ENCODE measurements at regions not wholly inside any gene's neighbourhood (a gene's known extent, or its start where the extent isn't known, plus 50 kb on each side); places are given as distances from the start of the nearest gene placed in this dataset.

DNA sequence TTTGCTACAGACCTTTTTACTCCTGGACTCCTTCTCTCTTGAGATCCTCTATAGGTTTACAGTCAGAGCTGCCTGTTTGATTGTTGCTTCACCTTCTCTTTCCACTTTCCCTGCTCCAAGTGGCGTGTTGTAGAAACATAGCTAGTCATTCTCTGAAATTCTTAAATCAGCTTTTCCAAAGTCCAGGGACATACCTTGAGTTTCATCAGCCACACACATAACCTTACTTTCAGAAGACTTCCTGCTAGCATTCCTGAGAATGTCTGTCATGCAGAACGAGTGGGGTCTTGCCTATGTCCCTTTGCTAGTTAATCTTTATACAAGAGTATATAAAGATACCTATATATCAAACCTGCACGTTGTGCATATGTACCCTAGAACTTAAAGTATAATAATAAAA, 230.3 kb upstream of the ZNF462 start:
- Histone ChIP-seq H3K36me3 (no peaks in the 10 kb centered on the region), H3K27ac (no peak overlapping the region), H3K27me3 (no peaks in the 10 kb centered on the region), H3K4me3 (no peak overlapping the region), H3K4me1 (no peaks in the 10 kb centered on the region), H3K9me3 (no peaks in the 10 kb centered on the region)
- TF ChIP-seq, protein P1, sequence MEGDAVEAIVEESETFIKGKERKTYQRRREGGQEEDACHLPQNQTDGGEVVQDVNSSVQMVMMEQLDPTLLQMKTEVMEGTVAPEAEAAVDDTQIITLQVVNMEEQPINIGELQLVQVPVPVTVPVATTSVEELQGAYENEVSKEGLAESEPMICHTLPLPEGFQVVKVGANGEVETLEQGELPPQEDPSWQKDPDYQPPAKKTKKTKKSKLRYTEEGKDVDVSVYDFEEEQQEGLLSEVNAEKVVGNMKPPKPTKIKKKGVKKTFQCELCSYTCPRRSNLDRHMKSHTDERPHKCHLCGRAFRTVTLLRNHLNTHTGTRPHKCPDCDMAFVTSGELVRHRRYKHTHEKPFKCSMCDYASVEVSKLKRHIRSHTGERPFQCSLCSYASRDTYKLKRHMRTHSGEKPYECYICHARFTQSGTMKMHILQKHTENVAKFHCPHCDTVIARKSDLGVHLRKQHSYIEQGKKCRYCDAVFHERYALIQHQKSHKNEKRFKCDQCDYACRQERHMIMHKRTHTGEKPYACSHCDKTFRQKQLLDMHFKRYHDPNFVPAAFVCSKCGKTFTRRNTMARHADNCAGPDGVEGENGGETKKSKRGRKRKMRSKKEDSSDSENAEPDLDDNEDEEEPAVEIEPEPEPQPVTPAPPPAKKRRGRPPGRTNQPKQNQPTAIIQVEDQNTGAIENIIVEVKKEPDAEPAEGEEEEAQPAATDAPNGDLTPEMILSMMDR (IDR thresholded peaks at IDR 0.05), result no peak
- TF ChIP-seq EP300 (IDR thresholded peaks at IDR 0.05) (no peak), POLR2A (IDR thresholded peaks at IDR 0.05) (no peak)
- WGBS, 2 donors, result 83 to 84% methylated on average over 3 of the region's 3 CpGs
- no peak for DNase-seq (ENCODE audit: low spot score in 2 of 2)

- Histone ChIP-seq H3K4me1 (no peaks in the 10 kb centered on the region), H3K9me3 (no peaks in the 10 kb centered on the region), H3K4me3 (no peak overlapping the region), H3K27me3 (no peaks in the 10 kb centered on the region), H3K27ac (no peak overlapping the region), H3K36me3 (no peaks in the 10 kb centered on the region)
- 71 to 76% methylated on average over 1 of the region's 1 CpG for whole genome bisulfite sequencing, 2 donors
- no peak for TF ChIP-seq EP300 (IDR thresholded peaks at IDR 0.05)
- TF ChIP-seq, protein P1 (IDR thresholded peaks at IDR 0.05), result no peak
- no peak for TF ChIP-seq POLR2A (IDR thresholded peaks at IDR 0.05)
- DNase-seq (ENCODE audit: low spot score in 2 of 2), result no peak
These were observed 228.8 kb upstream of the ZNF462 start for GRCh38 chr9:106634183-106634582.

GRCh38 chr9:106634641-106635040, 228.3 kb upstream of the ZNF462 start:
- H3K36me3 ChIP-seq, result no peaks in the 10 kb centered on the region
- no peak overlapping the region for H3K4me3 ChIP-seq
- TF ChIP-seq POLR2A (IDR thresholded peaks at IDR 0.05), result no peak
- TF ChIP-seq, protein P1 (IDR thresholded peaks at IDR 0.05), result no peak
- no peak for TF ChIP-seq EP300 (IDR thresholded peaks at IDR 0.05)
- no peaks in the 10 kb centered on the region for H3K4me1 ChIP-seq
- H3K9me3 ChIP-seq, result no peaks in the 10 kb centered on the region
- no peaks in the 10 kb centered on the region for H3K27me3 ChIP-seq
- DNase-seq (ENCODE audit: low spot score in 2 of 2), result no peak
- no peak overlapping the region for H3K27ac ChIP-seq

DNA sequence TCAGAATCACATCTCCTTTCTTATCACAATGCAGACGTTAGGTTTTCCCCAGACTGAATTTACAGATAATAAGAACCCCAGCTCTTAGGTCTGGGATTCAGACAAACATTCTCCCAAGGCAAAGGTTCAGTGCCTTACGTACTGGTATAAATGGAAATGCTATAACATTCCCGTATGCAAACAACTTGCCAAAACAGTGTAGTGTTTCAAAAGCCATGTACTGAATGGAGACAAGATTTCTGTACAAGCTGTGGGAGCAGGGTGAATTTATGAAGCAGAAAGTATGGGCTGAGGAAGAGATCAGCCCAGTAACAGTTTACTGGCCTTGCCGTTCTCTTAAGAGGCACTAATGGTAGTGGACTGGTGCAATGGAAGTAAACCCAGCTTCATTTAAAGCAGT, 225.5 kb upstream of the ZNF462 start:
- no peak overlapping the region for H3K4me3 ChIP-seq
- no peaks in the 10 kb centered on the region for H3K36me3 ChIP-seq
- DNase-seq (ENCODE audit: low spot score in 2 of 2), result no peak
- H3K27me3 ChIP-seq, result no peaks in the 10 kb centered on the region
- no peaks in the 10 kb centered on the region for H3K9me3 ChIP-seq
- TF ChIP-seq, protein P1 (IDR thresholded peaks at IDR 0.05), result no peak
- TF ChIP-seq EP300 (IDR thresholded peaks at IDR 0.05), result no peak
- TF ChIP-seq POLR2A (IDR thresholded peaks at IDR 0.05), result no peak
- no peaks in the 10 kb centered on the region for H3K4me1 ChIP-seq
- 44 to 55% methylated on average over 4 of the region's 4 CpGs for WGBS, 2 donors
- no peak overlapping the region for H3K27ac ChIP-seq

DNA sequence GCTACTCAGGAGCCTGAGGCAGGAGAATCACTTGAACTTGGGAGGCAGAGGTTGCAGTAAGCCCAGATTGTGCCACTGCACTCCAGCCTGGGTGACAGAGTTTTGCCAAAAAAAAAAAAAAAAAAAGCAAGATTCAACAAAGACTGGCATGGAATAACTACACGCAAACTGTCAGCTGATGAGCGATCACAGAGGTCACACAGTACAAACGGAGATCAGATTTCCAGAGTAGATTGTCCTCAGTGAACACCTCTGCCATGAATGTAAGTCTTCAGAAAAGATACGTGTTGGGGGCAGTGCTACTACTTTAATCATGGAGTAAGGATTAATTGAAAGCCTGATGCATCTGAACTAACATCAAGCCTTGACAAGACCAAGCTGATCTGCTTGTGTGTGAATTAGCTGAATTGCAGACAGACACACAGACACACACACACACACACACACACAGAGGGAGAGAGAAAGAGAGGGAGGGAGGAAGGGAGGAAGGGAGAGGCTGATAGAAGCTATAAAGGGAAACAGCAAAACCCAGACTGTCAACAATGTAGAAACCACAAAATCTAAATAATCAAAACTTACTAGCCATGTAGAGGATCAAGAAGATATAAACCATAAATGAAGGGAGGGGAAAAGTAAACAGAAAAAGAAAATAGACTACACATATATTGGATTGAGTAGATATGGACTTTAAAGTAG, 222.9 kb upstream of the ZNF462 start:
- no peaks in the 10 kb centered on the region for H3K9me3 ChIP-seq
- H3K27me3 ChIP-seq, result no peaks in the 10 kb centered on the region
- 82 to 84% methylated on average over 4 of the region's 4 CpGs for WGBS, 2 donors
- no peak overlapping the region for H3K4me3 ChIP-seq
- TF ChIP-seq POLR2A (IDR thresholded peaks at IDR 0.05) (no peak), EP300 (IDR thresholded peaks at IDR 0.05) (no peak)
- TF ChIP-seq, protein P1 (IDR thresholded peaks at IDR 0.05), result no peak
- H3K36me3 ChIP-seq, result no peaks in the 10 kb centered on the region
- no peaks in the 10 kb centered on the region for H3K4me1 ChIP-seq
- H3K27ac ChIP-seq, result no peak overlapping the region
- DNase-seq (ENCODE audit: low spot score in 2 of 2), result no peak
